ENCODE measurements at regions not wholly inside any gene's neighbourhood (a gene's known extent, or its start where the extent isn't known, plus 50 kb on each side); places are given as distances from the start of the nearest gene placed in this dataset.

GRCh38 chr1:29746076-29746665 is 509.8 kb downstream of the PTPRU start:
- H3K4me3 ChIP-seq (ENCODE audit: low read depth, low read length): no peak overlapping the region
- DNase-seq (ENCODE audit: low read depth): no peak

GRCh38 chr1:29744684-29745490 is 508.6 kb downstream of the PTPRU start:
- no peak for DNase-seq (ENCODE audit: low read depth)
- no peak for TF ChIP-seq CTCF (IDR thresholded peaks at IDR 0.05; ENCODE audit: low read depth, low read length, missing control alignments)
- no peak overlapping the region for H3K4me3 ChIP-seq (ENCODE audit: low read depth, low read length)

More at GRCh38 chr1:29746076-29746665, 509.8 kb downstream of the PTPRU start:
- TF ChIP-seq CTCF (IDR thresholded peaks at IDR 0.05; ENCODE audit: low read depth, low read length, missing control alignments): no peak

- H3K4me3 ChIP-seq (ENCODE audit: low read depth, low read length): no peak overlapping the region
- no peak for TF ChIP-seq CTCF (IDR thresholded peaks at IDR 0.05; ENCODE audit: low read depth, low read length, missing control alignments)
- DNase-seq (ENCODE audit: low read depth): no peak
Observed at GRCh38 chr1:29743931-29744330, 507.6 kb downstream of the PTPRU start.

GRCh38 chr1:29743264-29743663 is 506.9 kb downstream of the PTPRU start:
- H3K4me3 ChIP-seq (ENCODE audit: low read depth, low read length): no peak overlapping the region
- no peak for DNase-seq (ENCODE audit: low read depth)
- TF ChIP-seq CTCF (IDR thresholded peaks at IDR 0.05; ENCODE audit: low read depth, low read length, missing control alignments): no peak

GRCh38 chr1:29739176-29739575 is 502.9 kb downstream of the PTPRU start:
- H3K4me3 ChIP-seq (ENCODE audit: low read depth, low read length): no peak overlapping the region
- TF ChIP-seq CTCF (IDR thresholded peaks at IDR 0.05; ENCODE audit: low read depth, low read length, missing control alignments): no peak
- no peak for DNase-seq (ENCODE audit: low read depth)

GRCh38 chr1:29736582-29737188 is 500.4 kb downstream of the PTPRU start:
- no peak for TF ChIP-seq CTCF (IDR thresholded peaks at IDR 0.05; ENCODE audit: low read depth, low read length, missing control alignments)
- DNase-seq (ENCODE audit: low read depth): no peak
- no peak overlapping the region for H3K4me3 ChIP-seq (ENCODE audit: low read depth, low read length)
